ENCODE measurements at regions not wholly inside any gene's neighbourhood (a gene's known extent, or its start where the extent isn't known, plus 50 kb on each side); places are given as distances from the start of the nearest gene placed in this dataset.

- no peak for FAIRE-seq
Observed at GRCh38 chr3:104816716-104817115, 550.0 kb upstream of the ALCAM start.

GRCh38 chr3:104819333-104819732 is 547.4 kb upstream of the ALCAM start:
- no peak for FAIRE-seq

GRCh38 chr3:104820959-104821358 is 545.8 kb upstream of the ALCAM start:
- FAIRE-seq: no peak

- FAIRE-seq: no peak
Observed at GRCh38 chr3:104825116-104825515, 541.6 kb upstream of the ALCAM start.

- FAIRE-seq: no peak
Observed at GRCh38 chr3:104831071-104831470, 535.6 kb upstream of the ALCAM start.

- FAIRE-seq: no peak
Observed at GRCh38 chr3:104832530-104832929, 534.2 kb upstream of the ALCAM start.

- no peak for FAIRE-seq
Observed at GRCh38 chr3:104835376-104835775, 531.3 kb upstream of the ALCAM start.

GRCh38 chr3:104846270-104846669 is 520.4 kb upstream of the ALCAM start:
- FAIRE-seq: no peak

GRCh38 chr3:104849070-104849469 is 517.6 kb upstream of the ALCAM start:
- no peak for FAIRE-seq

- no peak for FAIRE-seq
Observed at GRCh38 chr3:104854468-104854867, 512.2 kb upstream of the ALCAM start.

- no peak for FAIRE-seq
Observed at GRCh38 chr3:104855702-104856101, 511.0 kb upstream of the ALCAM start.

- no peak for FAIRE-seq
Observed at GRCh38 chr3:104856741-104857140, 510.0 kb upstream of the ALCAM start.

GRCh38 chr3:104868291-104868690 is 498.4 kb upstream of the ALCAM start:
- no peak for FAIRE-seq

- no peak for FAIRE-seq
Observed at GRCh38 chr3:104870276-104870675, 496.4 kb upstream of the ALCAM start.

- no peak for FAIRE-seq
Observed at GRCh38 chr3:104873331-104873730, 493.4 kb upstream of the ALCAM start.

GRCh38 chr3:104878395-104878794 is 488.3 kb upstream of the ALCAM start:
- FAIRE-seq: no peak

- FAIRE-seq: no peak
Observed at GRCh38 chr3:104879919-104880318, 486.8 kb upstream of the ALCAM start.

- no peak for FAIRE-seq
Observed at GRCh38 chr3:104885214-104885814, 481.4 kb upstream of the ALCAM start.

- no peak for FAIRE-seq
Observed at GRCh38 chr3:104886220-104886995, 480.3 kb upstream of the ALCAM start.

GRCh38 chr3:104887069-104887468 is 479.6 kb upstream of the ALCAM start:
- FAIRE-seq: no peak

- FAIRE-seq: no peak
Observed at GRCh38 chr3:104887619-104888018, 479.1 kb upstream of the ALCAM start.

- FAIRE-seq: no peak
Observed at GRCh38 chr3:104892044-104892443, 474.7 kb upstream of the ALCAM start.

GRCh38 chr3:104896624-104897023 is 470.1 kb upstream of the ALCAM start:
- no peak for FAIRE-seq

GRCh38 chr3:104901396-104901795 is 465.3 kb upstream of the ALCAM start:
- FAIRE-seq: no peak

- no peak for FAIRE-seq
Observed at GRCh38 chr3:104903064-104903463, 463.6 kb upstream of the ALCAM start.
